ENCODE measurements at regions not wholly inside any gene's neighbourhood (a gene's known extent, or its start where the extent isn't known, plus 50 kb on each side); places are given as distances from the start of the nearest gene placed in this dataset.

GRCh38 chr5:120769312-120769872 lies 305.3 kb downstream of the PRR16 start:
- Histone ChIP-seq H3K27me3 (ENCODE audit: insufficient read depth, low read length) (no peaks in the 10 kb centered on the region), H3K9me3 (ENCODE audit: low read depth, low read length) (no peaks in the 10 kb centered on the region), H3K4me1 (ENCODE audit: insufficient read depth, low read length) (no peaks in the 10 kb centered on the region), H3K79me2 (ENCODE audit: insufficient read depth, low read length) (no peaks in the 10 kb centered on the region), H3K4me2 (ENCODE audit: insufficient read depth, low read length) (no peak overlapping the region), H2AFZ (ENCODE audit: low read length) (no peak overlapping the region), H3K4me3 (ENCODE audit: insufficient read depth, low read length) (no peak overlapping the region), H4K20me1 (ENCODE audit: insufficient read depth, low read length) (no peaks in the 10 kb centered on the region), H3K27ac (ENCODE audit: low read depth, low read length) (no peak overlapping the region), H3K36me3 (ENCODE audit: insufficient read depth, low read length) (no peaks in the 10 kb centered on the region)
- DNase-seq (ENCODE audit: insufficient read length, low spot score, missing footprints), result no peak
- no peak for TF ChIP-seq CTCF (IDR thresholded peaks at IDR 0.05; ENCODE audit: extremely low read depth, low read depth, low read length)

GRCh38 chr5:120771202-120771601 lies 307.1 kb downstream of the PRR16 start:
- no peaks in the 10 kb centered on the region for H3K4me1 ChIP-seq (ENCODE audit: insufficient read depth, low read length)
- no peak for TF ChIP-seq CTCF (IDR thresholded peaks at IDR 0.05; ENCODE audit: extremely low read depth, low read depth, low read length)
- H3K4me2 ChIP-seq (ENCODE audit: insufficient read depth, low read length), result no peak overlapping the region
- no peaks in the 10 kb centered on the region for H3K79me2 ChIP-seq (ENCODE audit: insufficient read depth, low read length)
- DNase-seq (ENCODE audit: insufficient read length, low spot score, missing footprints), result no peak
- no peak overlapping the region for H3K4me3 ChIP-seq (ENCODE audit: insufficient read depth, low read length)
- no peaks in the 10 kb centered on the region for H3K36me3 ChIP-seq (ENCODE audit: insufficient read depth, low read length)
- no peak overlapping the region for H3K27ac ChIP-seq (ENCODE audit: low read depth, low read length)
- H3K9me3 ChIP-seq (ENCODE audit: low read depth, low read length), result no peaks in the 10 kb centered on the region
- H2AFZ ChIP-seq (ENCODE audit: low read length), result no peak overlapping the region
- H4K20me1 ChIP-seq (ENCODE audit: insufficient read depth, low read length), result no peaks in the 10 kb centered on the region
- H3K27me3 ChIP-seq (ENCODE audit: insufficient read depth, low read length), result no peaks in the 10 kb centered on the region

GRCh38 chr5:120778491-120779484 lies 314.7 kb downstream of the PRR16 start:
- H3K4me3 ChIP-seq (ENCODE audit: insufficient read depth, low read length), result peak overlapping the region; percentile 60
- peak overlapping the region; percentile 78 for H3K27ac ChIP-seq (ENCODE audit: low read depth, low read length)
- no peaks in the 10 kb centered on the region for H3K79me2 ChIP-seq (ENCODE audit: insufficient read depth, low read length)
- H4K20me1 ChIP-seq (ENCODE audit: insufficient read depth, low read length), result no peaks in the 10 kb centered on the region
- peak overlapping the region; percentile 87 for H3K4me2 ChIP-seq (ENCODE audit: insufficient read depth, low read length)
- no peaks in the 10 kb centered on the region for H3K27me3 ChIP-seq (ENCODE audit: insufficient read depth, low read length)
- H3K9me3 ChIP-seq (ENCODE audit: low read depth, low read length), result no peaks in the 10 kb centered on the region
- peak; percentile 50 for DNase-seq (ENCODE audit: insufficient read length, low spot score, missing footprints)
- H2AFZ ChIP-seq (ENCODE audit: low read length), result peak overlapping the region; percentile 67
- TF ChIP-seq CTCF (IDR thresholded peaks at IDR 0.05; ENCODE audit: extremely low read depth, low read depth, low read length), result no peak
- H3K36me3 ChIP-seq (ENCODE audit: insufficient read depth, low read length), result no peaks in the 10 kb centered on the region
- peaks cover 28% of the 10 kb centered on the region for H3K4me1 ChIP-seq (ENCODE audit: insufficient read depth, low read length)

GRCh38 chr5:120779674-120780073 lies 315.6 kb downstream of the PRR16 start:
- Histone ChIP-seq H3K27me3 (ENCODE audit: insufficient read depth, low read length) (no peaks in the 10 kb centered on the region), H3K4me3 (ENCODE audit: insufficient read depth, low read length) (peak overlapping the region; percentile 60), H3K36me3 (ENCODE audit: insufficient read depth, low read length) (no peaks in the 10 kb centered on the region), H3K9me3 (ENCODE audit: low read depth, low read length) (no peaks in the 10 kb centered on the region), H4K20me1 (ENCODE audit: insufficient read depth, low read length) (no peaks in the 10 kb centered on the region), H3K4me1 (ENCODE audit: insufficient read depth, low read length) (peaks cover 28% of the 10 kb centered on the region), H3K79me2 (ENCODE audit: insufficient read depth, low read length) (no peaks in the 10 kb centered on the region), H2AFZ (ENCODE audit: low read length) (peak overlapping the region; percentile 67), H3K4me2 (ENCODE audit: insufficient read depth, low read length) (peak overlapping the region; percentile 87), H3K27ac (ENCODE audit: low read depth, low read length) (peak overlapping the region; percentile 78)
- TF ChIP-seq CTCF (IDR thresholded peaks at IDR 0.05; ENCODE audit: extremely low read depth, low read depth, low read length), result no peak
- peak; percentile 82 for DNase-seq (ENCODE audit: insufficient read length, low spot score, missing footprints)

All from osteoblast (primary cell).